Activated CD4-positive, CD25-positive, alpha-beta regulatory T cell treated with anti-CD3 and anti-CD28 coated beads, Interleukin-2, amount 50 U/mL, for 24 hours (primary cell): ENCODE measurements at regions not wholly inside any gene's neighbourhood (a gene's known extent, or its start where the extent isn't known, plus 50 kb on each side); places are given as distances from the start of the nearest gene placed in this dataset.

Source experiments
- ATAC-seq, 2 donors: fragments of 150-1000 bp; cut with Tn5 transposase; one replicate each; pipeline ENCODE4 v1.10.0; 2021; ENCODE audit warnings: mild to moderate bottlenecking in 1 of 2, moderate library complexity in 1 of 2

DNA sequence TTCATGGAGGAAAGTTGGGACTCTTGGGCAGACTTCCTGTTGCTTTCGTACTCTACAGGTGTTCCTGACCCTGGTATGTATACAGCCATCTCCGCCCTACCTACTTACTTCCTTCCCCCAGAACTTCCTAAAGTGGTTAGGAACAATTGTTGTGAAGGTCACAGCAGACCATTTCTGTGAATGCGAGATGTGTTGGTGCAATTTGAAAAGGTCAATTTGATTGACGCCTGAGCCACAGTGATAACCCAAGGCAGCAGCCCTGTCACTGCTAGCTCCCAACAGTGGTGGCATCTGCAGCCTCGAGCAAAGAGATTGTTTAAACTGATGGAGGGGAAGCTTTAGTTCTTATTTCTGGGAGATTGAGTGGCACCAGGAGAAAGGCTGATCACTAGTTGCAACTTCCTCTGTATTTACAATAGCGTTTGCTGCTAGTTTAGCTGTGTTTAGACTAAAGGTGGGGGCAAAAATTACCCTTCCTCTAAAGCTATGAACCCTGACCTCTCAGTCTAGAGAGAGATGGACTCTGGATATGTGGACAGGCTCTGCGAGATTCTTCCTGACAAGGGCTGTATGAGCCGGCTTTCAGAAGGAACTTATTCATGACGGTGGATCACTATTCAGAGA is 78.3 kb upstream of the MAP4K3 start:
- ATAC-seq, result no peak

DNA sequence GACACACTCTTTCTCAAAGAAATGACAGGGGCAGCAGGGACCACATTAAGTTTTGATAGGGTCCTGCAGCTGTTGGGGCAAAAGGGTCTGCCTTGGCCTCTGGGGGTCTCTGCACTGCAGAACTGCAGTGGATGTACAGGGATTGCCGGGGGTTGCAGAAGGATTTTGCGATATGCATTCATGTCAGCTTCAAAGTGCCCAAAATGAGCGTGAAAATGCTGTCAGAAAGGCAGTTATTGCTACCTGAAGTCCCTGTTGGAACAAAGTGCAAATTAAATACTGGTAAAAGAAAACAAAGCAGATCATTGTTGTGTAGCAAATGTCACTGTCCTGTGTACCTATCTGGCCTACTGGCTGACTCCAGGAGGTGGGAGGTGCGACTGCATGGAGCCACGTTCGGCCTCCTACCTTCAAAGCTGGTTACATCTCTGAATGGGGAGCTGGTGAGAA is 78.8 kb upstream of the MAP4K3 start:
- ATAC-seq, result no peak

DNA sequence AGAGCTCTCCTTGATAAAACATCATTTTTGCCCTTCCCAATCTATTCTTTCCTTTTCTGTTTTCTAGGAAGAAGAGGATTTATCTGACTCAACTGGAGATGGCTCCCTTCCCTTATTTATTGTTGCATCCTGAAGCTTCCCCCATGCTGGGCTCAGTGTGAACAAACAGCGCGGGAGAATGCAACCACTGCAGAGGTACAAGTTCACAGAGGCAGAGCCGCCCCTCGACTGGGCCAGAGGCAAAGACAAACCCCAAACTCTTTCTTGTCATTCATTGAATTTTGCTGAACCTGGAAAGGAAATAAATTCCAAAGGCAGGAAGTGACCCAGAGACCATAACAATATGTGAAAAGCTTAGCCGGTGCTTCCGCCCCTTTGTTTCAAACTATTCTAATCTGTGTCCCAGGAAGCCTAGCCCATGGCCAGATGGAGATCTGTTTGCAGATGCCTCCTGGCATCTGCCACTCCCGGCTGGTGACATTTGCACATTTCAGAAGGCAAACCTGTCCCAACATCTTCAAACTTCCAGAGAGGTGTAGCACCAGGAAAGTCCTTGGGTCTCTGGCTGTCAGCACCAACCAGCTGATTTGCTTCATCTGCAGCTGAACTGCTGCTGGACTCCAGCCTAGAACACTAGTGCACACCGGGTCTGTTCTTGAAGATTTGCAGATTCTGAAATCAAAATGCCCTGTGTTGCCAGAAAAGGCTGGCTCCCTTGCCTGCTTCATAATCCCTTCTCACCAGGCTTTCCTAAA is 79.4 kb upstream of the MAP4K3 start:
- no peak for ATAC-seq

DNA sequence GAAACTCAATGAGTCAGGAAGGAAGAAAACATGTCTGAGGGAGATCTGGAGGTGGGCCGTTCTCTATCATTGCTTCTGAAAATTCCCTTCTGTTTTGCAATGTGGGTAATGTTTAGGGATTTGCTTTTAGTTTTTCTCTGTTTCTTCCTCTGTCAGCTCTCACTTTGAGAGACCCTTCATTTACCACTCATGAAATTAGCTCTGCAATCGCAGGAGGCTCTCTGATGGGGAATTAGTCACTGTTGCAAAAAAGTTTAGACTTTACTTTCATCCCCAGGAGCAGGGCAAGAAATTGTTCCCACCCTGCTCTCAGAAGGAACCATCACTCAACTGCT is 80.0 kb upstream of the MAP4K3 start:
- no peak for ATAC-seq

DNA sequence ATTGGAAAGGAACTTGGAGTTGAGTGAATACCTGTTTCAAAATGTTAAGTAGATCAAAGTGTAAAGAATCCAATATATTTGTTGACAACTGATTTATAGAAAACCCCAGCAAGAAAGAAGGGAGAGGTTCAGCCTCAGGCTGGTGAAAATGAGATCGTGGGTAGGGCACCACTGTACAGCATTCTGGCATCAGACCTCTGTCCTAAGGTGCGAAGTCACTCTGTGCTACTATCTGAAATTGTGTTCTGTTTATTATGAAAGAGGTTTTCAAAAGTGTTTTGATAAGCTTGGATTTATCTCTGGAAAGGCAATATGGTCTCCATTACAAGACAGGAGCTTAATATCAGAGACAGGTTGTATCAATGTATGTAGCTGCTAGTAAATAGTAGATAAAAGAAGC is 80.5 kb upstream of the MAP4K3 start:
- ATAC-seq, result no peak

DNA sequence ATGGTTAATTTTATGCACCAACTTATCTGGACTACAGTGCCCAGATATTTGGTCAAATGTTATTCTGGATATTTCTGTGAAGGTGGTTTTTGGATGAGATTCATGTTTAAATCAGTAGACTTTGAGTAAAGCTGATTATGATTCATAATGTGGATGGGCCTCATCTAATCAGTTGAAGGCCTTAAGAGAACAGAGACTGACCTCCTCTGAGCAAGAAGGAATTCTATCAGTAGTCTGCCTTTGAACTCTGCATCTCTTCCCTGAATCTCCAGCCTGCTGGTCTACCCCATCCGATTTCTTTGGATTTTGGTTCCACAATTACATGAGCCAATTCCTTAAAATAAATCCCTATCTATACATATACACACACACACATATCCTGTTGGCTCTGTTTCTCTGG is 82.8 kb upstream of the MAP4K3 start:
- no peak for ATAC-seq

DNA sequence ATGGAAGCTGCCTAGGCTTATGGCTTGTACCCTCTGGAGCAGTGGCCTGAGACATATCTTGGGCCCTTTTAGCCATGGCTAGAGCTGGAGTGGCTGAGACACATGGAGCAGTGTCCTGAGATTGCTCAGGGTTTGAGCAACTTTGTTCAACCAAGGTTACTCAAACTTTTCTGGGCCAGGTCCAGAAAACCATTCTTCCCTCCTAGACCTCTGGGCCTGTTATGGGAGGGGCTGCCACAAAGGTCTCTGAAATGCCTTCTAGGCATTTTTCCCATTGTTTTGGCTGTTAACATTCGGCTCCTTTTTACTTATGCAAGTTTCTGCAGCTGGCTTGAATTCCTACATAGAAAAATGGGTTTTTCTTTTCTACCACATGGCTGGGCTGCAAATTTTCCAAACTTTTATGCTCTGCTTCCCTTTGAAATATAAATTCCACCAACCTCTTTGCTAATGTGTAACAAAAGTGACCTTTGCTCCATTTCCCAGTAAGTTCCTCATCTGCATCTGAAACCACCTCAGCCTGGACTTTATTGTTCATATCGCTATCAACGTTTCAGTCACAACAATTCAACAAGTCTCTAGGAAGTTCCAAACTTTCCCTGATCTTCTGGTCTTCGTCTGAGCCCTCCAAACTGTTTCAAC is 84.9 kb upstream of the MAP4K3 start:
- ATAC-seq, result no peak

DNA sequence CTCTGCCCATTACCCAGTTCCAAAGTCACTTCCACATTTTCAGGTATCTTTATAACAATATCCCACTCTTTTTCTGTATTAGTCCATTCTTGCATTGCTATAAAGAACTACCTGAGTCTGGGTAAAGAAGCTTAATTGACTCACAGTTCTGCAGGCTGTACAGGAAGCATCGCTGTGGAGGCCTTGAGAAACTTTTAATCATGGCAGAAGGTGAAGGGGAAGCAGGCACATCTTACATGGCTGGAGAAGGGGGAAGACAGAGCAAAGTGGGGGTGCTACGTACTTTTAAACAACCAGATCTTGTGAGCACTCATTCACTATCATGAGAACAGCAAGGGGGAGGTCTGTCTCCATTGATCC is 85.4 kb upstream of the MAP4K3 start:
- ATAC-seq, result no peak

DNA sequence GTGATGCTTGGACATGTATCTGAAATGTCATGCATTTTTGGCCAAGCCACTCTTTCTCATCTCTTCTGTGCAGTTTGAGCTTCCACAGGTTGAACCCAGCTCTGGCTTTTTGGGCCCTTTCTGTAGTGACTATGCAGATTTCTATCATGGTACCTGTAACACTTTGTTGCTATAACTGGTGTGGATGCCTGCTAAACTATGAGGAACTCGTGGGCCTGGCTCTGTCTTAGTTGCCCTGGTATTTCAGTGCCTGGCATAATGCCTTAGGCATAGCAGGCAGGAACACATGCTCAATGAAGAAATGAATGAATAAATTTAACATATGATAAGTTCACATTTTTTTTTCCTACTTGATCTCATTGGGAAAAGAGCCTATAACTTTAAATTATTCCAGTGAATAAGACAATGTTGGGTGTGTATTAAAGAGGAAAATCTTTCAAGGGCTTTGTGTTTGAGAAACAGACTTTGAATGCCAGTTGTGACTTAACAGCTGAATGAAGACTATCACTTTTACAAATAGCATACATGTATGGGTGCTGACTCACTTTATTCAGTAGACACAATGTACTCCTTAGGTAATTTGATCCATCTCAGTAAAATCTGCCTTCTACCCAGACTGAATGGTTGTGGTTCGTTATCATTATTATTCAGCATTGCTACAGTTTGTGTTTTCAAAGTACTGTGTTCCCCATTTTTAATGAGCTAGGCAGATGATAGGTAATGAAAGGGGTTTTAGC is 86.4 kb upstream of the MAP4K3 start:
- no peak for ATAC-seq

DNA sequence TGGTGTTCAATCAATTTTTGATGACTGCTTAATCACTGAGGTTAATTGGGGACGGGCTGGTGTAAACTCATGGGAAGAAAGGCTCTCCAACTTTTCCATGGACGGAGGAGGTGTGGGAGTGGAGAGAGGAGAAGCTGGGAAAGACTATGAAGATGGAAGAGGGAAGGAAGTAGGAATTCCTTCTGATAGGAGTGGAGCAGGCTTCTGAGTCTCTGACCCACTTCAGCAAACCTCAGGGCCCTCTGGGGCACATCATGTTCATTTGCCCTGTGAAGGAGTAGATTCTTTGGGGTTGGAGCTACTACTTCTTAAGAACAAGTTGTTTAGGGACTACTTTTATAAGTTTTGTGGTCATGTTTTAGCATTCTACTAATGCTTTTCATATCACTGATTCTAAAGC is 87.0 kb upstream of the MAP4K3 start:
- no peak for ATAC-seq

DNA sequence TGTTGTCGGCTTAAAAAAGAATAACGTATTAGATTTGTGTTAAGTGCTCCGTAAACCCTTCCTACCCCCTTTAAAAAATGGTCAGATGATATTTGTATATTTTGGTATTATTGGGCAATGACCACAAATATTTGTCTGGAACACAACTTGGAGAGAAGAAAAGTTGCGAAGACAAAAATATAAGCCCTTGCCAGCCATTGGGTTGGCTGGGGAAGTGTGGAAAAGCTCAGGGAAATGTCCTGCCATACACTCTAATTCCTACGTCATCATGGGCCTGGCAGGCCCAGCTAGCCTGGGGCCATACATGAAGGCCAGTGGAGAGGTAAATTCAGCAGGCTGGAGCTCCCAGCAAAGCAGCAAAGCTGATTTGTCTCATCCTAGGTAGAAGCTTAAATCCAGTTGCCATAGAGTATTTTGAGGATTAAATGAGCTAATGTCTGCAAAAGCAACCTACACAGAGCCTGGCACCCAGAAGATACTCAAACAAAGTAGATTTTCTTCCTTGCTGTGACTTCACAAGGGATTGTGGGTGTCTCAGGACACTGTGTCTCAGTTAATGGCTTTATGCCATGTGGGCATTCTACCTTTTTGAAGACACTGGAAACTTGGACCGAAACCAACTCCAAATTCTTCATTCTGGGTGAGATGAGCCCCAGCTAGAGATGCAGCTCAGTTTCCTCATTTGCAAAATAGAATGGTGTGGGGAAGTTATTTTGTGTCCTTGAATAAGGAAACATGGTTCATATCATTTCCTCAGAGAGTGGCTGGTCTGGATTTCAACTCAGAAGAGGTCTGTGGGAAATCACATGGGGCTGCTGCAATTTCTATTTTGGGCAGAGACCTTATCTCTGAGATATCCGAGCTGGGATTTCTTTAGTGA is 87.9 kb upstream of the MAP4K3 start:
- ATAC-seq, result no peak

DNA sequence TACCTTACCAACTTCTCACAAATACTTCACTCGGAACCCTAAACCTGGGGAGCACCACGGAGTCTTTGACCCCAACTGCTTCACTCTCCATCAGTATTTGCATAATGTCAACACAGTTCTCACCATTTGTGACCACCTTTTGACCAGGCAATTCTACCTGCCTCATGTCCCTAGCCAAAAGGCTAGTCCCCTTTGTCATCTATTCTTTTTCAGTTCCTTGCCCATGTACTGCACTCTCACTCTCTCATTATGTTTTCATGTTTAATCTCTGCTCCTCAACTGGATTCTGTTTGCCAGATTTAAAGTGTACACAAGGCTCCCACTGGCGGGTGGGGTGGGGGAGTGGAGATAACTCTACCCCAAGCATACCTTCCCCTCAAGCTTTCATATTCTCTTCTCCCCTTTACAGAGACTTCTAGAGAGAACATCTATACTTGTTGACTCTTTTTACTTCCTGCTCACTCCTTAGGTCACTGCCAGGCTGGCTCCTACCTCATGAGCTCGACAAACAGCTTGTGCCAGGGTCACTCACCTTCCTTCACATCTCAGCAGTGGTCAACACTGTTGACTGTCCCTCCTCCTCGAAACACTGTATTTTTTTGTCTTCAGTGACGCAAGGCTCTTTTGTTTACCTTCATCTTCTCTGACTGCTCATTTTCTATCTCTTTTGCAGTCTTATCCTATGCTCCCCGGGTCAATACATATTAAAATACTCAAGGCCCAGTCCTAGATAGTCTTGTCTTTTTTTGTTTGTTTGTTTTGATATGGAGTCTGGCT is 88.7 kb upstream of the MAP4K3 start:
- ATAC-seq, result no peak

DNA sequence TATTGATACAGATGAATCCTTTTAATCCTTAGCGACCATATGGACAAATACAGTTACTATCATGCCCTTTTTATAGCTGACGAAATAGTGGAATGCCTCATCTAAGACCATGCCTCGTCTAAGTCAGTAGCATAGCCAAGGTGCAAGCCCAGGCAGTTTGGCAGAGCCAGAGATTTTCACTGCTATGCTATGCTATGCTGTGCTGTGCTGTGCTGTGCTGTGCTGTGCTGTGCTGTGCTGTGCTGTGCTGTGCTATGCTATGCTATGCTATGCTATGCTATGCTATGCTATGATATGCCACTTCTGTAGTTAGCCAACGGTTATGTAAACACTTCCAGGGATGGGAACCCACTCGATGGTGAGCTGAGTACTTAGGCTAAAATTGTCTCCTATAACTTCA is 91.6 kb upstream of the MAP4K3 start:
- ATAC-seq, result no peak

DNA sequence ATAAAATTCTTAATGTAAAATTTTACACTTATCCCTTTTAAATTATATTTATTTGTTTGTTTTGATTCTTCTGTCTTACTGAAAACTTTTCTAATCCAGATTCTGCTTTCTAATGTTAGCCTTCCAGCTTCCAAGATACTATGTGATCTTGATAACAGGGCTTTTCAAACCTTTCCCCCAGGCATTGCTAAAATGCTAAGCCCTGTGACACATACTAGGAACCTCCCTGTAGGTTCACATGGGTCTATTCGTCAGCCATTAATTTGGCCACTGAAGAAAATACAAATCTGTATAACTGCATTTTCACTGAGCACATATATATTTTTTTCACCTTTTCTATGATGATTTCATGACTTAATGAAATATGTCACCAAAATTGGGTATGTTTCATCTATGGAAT is 92.8 kb upstream of the MAP4K3 start:
- ATAC-seq, result no peak

DNA sequence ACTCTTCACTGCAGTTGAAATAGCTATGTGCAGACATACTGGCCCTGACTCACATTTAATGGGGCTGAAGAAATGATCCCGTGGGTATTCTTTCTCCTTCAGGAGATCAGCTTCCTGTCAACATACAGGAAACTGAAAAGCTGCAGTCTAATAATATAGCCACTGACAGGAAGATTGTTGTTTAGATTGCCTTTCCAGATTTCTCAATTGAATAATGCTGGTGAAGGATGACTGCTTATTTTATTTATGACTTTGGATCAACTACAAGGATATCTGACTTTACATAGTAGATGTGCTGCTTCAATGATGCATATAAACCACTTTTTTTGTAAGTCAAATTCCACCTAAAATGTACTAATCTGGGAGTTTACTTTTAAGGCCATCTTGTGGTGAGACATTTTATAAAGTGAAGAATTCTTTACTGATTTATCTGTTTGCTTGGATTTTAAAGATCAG is 93.4 kb upstream of the MAP4K3 start:
- ATAC-seq, result no peak

DNA sequence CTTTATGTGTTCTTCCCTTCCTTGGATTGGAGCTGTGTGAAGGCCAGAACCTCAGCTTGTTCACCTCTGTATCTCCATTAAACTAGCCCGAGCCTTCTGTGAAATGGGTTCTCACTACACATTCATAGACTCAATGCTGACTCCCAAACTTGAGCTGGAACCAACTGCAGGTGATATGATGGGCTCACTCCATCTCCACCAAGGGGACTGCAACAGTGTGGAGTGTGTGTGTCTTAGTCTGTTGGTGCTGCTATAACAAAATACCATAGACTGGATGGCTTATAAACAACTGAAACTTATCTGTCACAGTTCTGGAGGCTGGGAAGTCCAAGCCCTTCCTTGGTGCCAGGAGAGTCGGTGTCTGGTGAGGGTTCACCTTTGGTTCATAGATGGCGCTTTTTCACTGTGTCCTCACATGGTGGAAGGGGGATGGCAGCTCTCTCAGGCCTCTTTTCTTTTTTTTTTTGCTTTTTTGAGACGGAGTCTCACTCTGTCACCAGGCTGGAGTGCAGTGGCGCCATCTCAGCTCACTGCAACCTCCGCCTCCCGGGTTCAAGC is 94.2 kb upstream of the MAP4K3 start:
- no peak for ATAC-seq

DNA sequence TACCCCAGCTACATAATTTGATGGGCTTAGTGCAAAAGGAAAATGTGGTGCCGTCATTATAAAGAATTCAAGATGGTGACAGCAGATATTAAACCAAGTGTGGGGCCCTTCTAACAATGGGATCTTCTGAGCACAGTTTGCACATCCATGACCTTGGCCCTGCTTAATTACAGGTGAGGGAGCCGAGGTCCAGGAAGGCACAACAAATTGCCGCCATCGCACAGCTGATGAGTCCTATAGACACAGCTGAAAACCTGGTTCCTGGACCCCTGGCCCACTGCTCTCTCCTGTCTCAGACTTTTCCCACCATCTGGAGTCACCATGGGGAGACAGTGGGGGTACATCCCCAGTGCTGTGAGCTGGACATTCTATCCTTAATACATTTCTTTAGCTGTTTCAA is 95.8 kb upstream of the MAP4K3 start:
- no peak for ATAC-seq

DNA sequence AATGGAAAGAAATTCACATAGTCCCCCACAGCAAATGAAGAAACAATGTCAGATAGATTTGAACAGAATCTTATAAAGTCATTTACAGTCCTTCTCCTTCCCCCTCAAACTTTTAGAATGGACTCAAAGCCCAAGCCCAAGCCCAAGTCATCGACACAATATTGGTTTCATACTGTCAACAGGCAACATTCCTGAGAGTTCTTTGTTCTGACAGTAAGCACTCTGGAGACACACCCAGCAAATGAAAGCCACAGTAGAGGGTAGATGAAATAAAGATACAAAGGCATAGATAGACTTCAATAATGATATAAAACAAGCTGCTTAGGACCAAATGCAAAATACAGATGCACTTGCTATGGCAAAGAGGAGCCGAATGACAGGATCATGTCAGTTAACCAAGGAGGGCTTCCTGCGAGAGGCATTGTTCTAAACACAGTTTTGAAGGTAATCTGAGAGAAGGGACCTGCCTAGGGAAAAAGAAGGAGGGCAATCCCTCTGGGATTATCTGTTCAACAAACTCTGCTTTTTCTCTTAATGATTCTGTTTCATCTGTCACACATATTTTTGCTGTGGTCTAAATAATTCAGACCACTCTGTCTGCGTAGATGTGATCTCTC is 97.1 kb upstream of the MAP4K3 start:
- ATAC-seq, result no peak

DNA sequence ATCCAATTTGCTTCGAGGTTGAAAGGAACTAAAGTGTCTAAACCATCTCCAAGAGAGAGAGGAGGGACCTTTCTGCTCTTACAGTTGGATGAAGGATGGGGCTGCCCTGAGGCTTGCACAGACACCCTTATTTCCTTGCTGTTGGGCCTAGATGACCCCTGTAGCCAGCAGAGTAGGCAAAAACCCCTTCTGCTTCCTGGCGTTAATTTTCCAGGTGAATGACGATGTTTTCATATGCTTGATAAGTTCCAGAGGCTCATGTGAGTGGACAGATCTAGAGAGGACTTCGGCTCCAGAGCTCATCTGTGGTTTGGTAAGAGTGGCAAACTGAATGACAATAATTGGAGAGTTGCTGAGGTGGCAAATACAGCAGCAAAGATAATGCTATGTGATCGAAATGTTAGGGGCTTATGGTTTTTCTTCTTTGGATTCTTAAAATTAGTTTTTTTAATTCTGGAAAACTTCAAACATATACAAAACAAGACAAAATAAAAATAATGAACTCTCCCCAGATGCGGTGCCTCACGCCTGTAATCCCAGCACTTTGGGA is 98.6 kb upstream of the MAP4K3 start:
- ATAC-seq, result no peak

DNA sequence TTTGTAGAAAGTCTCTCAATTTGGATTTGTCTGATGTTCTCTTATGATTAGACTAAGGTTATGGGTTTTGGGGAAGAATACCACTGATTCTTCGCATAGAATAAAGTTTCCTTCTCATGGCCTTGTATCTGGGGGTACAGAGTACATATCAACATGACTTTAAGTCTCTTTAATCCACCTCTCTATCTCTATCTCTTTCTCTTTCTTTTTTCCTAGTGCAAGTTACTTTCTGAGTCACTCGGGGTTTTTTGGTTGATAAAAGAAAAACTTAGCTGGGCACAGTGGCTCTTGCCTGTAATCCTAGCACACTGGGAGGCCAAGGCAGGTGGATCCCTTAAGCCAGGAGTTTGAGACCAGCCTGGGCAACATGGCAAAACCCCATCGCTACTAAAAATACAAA is 100.1 kb upstream of the MAP4K3 start:
- ATAC-seq, result peak; percentile 50 to 63

DNA sequence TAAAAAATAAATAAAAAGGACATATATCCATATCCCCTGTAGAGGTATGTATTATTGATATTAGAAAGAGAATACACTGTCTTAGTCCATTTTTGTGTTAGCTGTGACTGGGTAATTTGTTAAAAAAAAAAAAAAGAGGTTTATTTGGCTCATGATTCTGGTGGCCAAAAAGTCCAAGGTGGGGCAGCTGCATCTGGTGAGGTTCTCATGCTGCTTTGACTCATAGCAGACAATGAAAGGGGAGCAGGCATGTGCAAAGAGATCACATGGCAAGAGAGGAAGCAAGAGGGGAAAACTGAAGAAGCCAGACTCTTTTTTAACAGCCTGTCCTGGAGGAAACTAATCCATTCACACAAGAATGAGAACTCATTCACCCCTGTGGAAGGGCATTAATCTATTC is 101.6 kb upstream of the MAP4K3 start:
- ATAC-seq, result no peak
